HCT116 (cell line): ENCODE measurements at regions not wholly inside any gene's neighbourhood (a gene's known extent, or its start where the extent isn't known, plus 50 kb on each side); places are given as distances from the start of the nearest gene placed in this dataset.
A peak's percentile ranks its signal among the peaks of the same experiment; 100 is the strongest.

Experiments
- ATAC-seq: fragments of 200-7000 bp; cut with Tn5 transposase; 2 replicates; pipeline ENCODE4 v1.9.1; 2020; ENCODE audit warnings: mild to moderate bottlenecking, moderate library complexity
- BruUV-seq: library from RNA; stranded (reverse); fragments of 400-500 nt; replicated peaks from 2 replicates; lab custom pipeline; 2021; lab: Mats Ljungman, UMichigan
- CTCF ChIA-PET: fragments of 300-600 bp; sonication (Branson Sonifier 250); formaldehyde crosslinking; loops from one replicate; lab custom pipeline; 2021; ENCODE audit warnings: antibody characterized with exemption; lab: Charles Lee
- POLR2A ChIA-PET: fragments of 300-600, 350-600 bp; sonication (Branson Sonifier 250); formaldehyde crosslinking; loops from one replicate; lab custom pipeline; 2021; ENCODE audit warnings: antibody characterized with exemption; lab: Charles Lee
- RAD21 ChIA-PET, 2 experiments: fragments of 300-600 bp; sonication (Branson Sonifier 250); formaldehyde crosslinking; loops; one replicate each; lab custom pipeline; 2023; ENCODE audit warnings: low total read pairs in 2 of 2; ENCODE audit not compliant: uncharacterized antibody in 2 of 2, unreplicated experiment in 2 of 2, low non-redundant PET in 1 of 2; lab: Charles Lee
- DNase-seq: peaks from one replicate; pipeline ENCODE4 v3.0.0-alpha.2; 2010; ENCODE audit warnings: low read depth, low spot score
- H2AFZ ChIP-seq: fragments of 200-600 bp; shearing (Covaris generic), sonication (generic); 2 replicates; pipeline ENCODE4 v1.6.1; 2017; ENCODE audit warnings: low read depth, mixed run types, mixed read lengths, antibody characterized with exemption, low read length; ENCODE audit not compliant: poor library complexity, severe bottlenecking
- H3K27ac ChIP-seq: 2 replicates; pipeline ENCODE4 v1.5.1; 2012; ENCODE audit warnings: low read depth, low read length
- H3K27me3 ChIP-seq: fragments of 200-600 bp; sonication (generic); 2 replicates; pipeline ENCODE4 v1.6.1; 2016; ENCODE audit warnings: mixed run types, low read length, mixed read lengths; ENCODE audit not compliant: insufficient read depth
- H3K36me3 ChIP-seq, 2 experiments: fragments of 200-500 bp in 1 of 2; fragments of 200-600 bp in 1 of 2; sonication (Bioruptor generic) in 1 of 2; sonication (generic) in 1 of 2; 2 replicates each; pipeline versions ENCODE4 v1.5.1 to v1.6.1; 2014 to 2016; ENCODE audit warnings: low read length in 2 of 2, inconsistent platforms in 1 of 2, mixed read lengths in 1 of 2, mixed run types in 1 of 2; ENCODE audit not compliant: insufficient read depth in 2 of 2, control insufficient read depth in 1 of 2
- H3K4me1 ChIP-seq, 2 experiments: fragments of 200-600 bp in 1 of 2; sonication (generic) in 1 of 2; 2 replicates each; pipeline versions ENCODE4 v1.5.1 to v1.6.1; 2012 to 2017; ENCODE audit warnings: low read length in 2 of 2, inconsistent platforms in 1 of 2, mild to moderate bottlenecking in 1 of 2, mixed read lengths in 1 of 2, mixed run types in 1 of 2, moderate library complexity in 1 of 2; ENCODE audit not compliant: insufficient read depth in 2 of 2, control insufficient read depth in 1 of 2
- H3K4me2 ChIP-seq: fragments of 200-600 bp; sonication (generic); 2 replicates; pipeline ENCODE4 v1.6.1; 2017; ENCODE audit warnings: mixed run types, low read length, mixed read lengths
- H3K4me3 ChIP-seq, 2 experiments: fragments of 200-600 bp in 1 of 2; sonication (generic) in 1 of 2; replicated peaks in 1 of 2; 2 replicates each; pipeline ENCODE4 v1.5.1; 2011 to 2016; ENCODE audit warnings: low read length in 2 of 2, control low read depth in 1 of 2, low read depth in 1 of 2, mild to moderate bottlenecking in 1 of 2, mixed read lengths in 1 of 2, mixed run types in 1 of 2
- H3K79me2 ChIP-seq: fragments of 200-600 bp; sonication (generic); 2 replicates; pipeline ENCODE4 v1.6.1; 2017; ENCODE audit warnings: mild to moderate bottlenecking, mixed run types, low read length, moderate library complexity, mixed read lengths; ENCODE audit not compliant: insufficient read depth
- H3K9ac ChIP-seq: fragments of 200-600 bp; sonication (generic); 2 replicates; pipeline ENCODE4 v1.6.1; 2016; ENCODE audit warnings: low read length, mixed read lengths
- H3K9me2 ChIP-seq: fragments of 200-600 bp; sonication (generic), shearing (Covaris generic); 2 replicates; pipeline ENCODE4 v1.6.1; 2017; ENCODE audit warnings: mixed run types, mild to moderate bottlenecking, moderate library complexity; ENCODE audit not compliant: insufficient read depth
- H3K9me3 ChIP-seq, 2 experiments: fragments of 200-500 bp in 1 of 2; fragments of 200-600 bp in 1 of 2; sonication (Bioruptor generic) in 1 of 2; sonication (generic) in 1 of 2; 2 replicates each; pipeline ENCODE4 v1.6.1; 2014 to 2017; ENCODE audit warnings: low read length in 2 of 2, mixed read lengths in 2 of 2, inconsistent platforms in 1 of 2, low read depth in 1 of 2, mild to moderate bottlenecking in 1 of 2, mixed run types in 1 of 2, moderate library complexity in 1 of 2; ENCODE audit not compliant: control insufficient read depth in 1 of 2, insufficient read depth in 1 of 2
- H4K20me1 ChIP-seq: fragments of 200-600 bp; sonication (generic), shearing (Covaris generic); 2 replicates; pipeline ENCODE4 v1.6.1; 2017; ENCODE audit warnings: mixed run types, mild to moderate bottlenecking, moderate library complexity; ENCODE audit not compliant: insufficient read depth
- ELF1 ChIP-seq: IDR thresholded peaks from 2 replicates; pipeline ENCODE4 v1.6.1; 2012; ENCODE audit warnings: low read depth, borderline replicate concordance
- EZH2 ChIP-seq: fragments of 200-600 bp; sonication (generic); IDR thresholded peaks from 2 replicates; pipeline ENCODE4 v1.6.1; 2017; ENCODE audit warnings: antibody characterized with exemption, mixed run types
- JUND ChIP-seq: IDR thresholded peaks from 2 replicates; pipeline ENCODE4 v1.6.1; 2012
- RAD21 ChIP-seq: IDR thresholded peaks from 2 replicates; pipeline ENCODE4 v1.6.1; 2012; ENCODE audit warnings: low read depth, mild to moderate bottlenecking
- SIN3A ChIP-seq: IDR thresholded peaks from 2 replicates; pipeline ENCODE4 v1.6.1; 2012; ENCODE audit warnings: low read depth
- TCF7L2 ChIP-seq: IDR thresholded peaks from 2 replicates; pipeline ENCODE4 v1.7.0; 2011; ENCODE audit warnings: borderline replicate concordance, inconsistent platforms; ENCODE audit not compliant: insufficient read depth, insufficient read length; ENCODE audit errors: extremely low read depth
- ZFX ChIP-seq: fragments of 450-650 bp; IDR thresholded peaks from 2 replicates; pipeline ENCODE4 v1.6.1; 2017
- intact Hi-C: fragments of 100-400 bp; cut with micrococcal nuclease; formaldehyde crosslinking; loops from 2 replicates; pipeline ENCODE4 v1.10.0; 2022
- TF ChIP-seq, protein P1 (sequence below), 3 experiments: fragments of 200-600 bp in 1 of 3; sonication (generic) in 1 of 3; IDR thresholded peaks in 2 of 3; conservative IDR thresholded peaks in 1 of 3; 2 replicates each; pipeline ENCODE4 v1.5.1; 2012 to 2017; ENCODE audit warnings: low read depth in 2 of 3, low read length in 2 of 3, antibody characterized with exemption in 1 of 3, borderline replicate concordance in 1 of 3, control low read depth in 1 of 3, mild to moderate bottlenecking in 1 of 3, mixed read lengths in 1 of 3, mixed run types in 1 of 3, moderate library complexity in 1 of 3; ENCODE audit not compliant: insufficient read depth in 1 of 3

GRCh38 chr10:4242561-4243035 lies 457.6 kb upstream of the KLF6 start (continued):
- TF ChIP-seq, protein P1, sequence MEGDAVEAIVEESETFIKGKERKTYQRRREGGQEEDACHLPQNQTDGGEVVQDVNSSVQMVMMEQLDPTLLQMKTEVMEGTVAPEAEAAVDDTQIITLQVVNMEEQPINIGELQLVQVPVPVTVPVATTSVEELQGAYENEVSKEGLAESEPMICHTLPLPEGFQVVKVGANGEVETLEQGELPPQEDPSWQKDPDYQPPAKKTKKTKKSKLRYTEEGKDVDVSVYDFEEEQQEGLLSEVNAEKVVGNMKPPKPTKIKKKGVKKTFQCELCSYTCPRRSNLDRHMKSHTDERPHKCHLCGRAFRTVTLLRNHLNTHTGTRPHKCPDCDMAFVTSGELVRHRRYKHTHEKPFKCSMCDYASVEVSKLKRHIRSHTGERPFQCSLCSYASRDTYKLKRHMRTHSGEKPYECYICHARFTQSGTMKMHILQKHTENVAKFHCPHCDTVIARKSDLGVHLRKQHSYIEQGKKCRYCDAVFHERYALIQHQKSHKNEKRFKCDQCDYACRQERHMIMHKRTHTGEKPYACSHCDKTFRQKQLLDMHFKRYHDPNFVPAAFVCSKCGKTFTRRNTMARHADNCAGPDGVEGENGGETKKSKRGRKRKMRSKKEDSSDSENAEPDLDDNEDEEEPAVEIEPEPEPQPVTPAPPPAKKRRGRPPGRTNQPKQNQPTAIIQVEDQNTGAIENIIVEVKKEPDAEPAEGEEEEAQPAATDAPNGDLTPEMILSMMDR (IDR thresholded peaks at IDR 0.05 in 2 of 3, conservative IDR thresholded peaks at IDR 0.05 in 1 of 3; ENCODE audit: borderline replicate concordance in 1 of 3, insufficient read depth in 1 of 3, low read depth in 2 of 3, low read length in 2 of 3): no peak

DNA sequence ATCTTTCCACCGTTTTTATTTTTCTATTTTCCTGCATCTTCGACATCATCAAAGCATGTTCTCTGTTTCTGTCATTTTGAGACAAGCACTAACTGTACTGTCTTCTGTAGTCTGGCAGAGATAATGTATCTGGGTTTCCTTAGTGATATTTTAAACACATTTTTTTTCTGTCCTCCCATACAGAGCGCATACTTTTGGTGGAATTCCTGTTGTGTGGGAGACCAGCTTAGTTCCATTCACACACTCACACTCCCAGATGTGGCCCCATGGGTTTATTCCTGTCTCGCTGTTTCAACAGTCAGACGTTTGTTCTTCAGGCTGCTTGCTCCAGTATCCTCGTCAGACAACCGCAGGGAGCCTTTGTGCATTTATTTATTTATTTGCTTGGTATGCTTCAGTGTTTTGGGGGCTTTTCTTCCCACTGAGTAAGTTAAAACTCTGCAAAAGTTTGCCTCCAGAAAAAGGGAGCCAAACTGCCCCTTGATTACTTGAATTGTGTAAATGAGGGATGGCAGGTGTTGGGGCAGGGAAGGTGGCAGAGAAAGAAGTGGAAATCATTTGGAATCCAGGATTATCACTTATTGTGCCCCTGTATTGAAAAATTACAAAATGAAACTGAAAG lies 456.8 kb upstream of the KLF6 start:
- intact Hi-C loops: no loop called here
- no peak for DNase-seq
- 0 out of 4 replicates have a peak overlapping the region, but pooled peaks of 1 of the 2 experiments have one; percentile 40 for H3K4me3 ChIP-seq
- H3K4me2 ChIP-seq: peak overlapping the region; percentile 73
- CTCF ChIA-PET: no interaction called here
- BruUV-seq: no TSS peak
- H3K36me3 ChIP-seq: no peaks in the 10 kb centered on the region
- POLR2A ChIA-PET: no interaction called here
- RAD21 ChIA-PET: no interaction called here
- no peaks in the 10 kb centered on the region for H3K79me2 ChIP-seq
- H3K9me2 ChIP-seq: no peaks in the 10 kb centered on the region
- no peaks in the 10 kb centered on the region for H3K9me3 ChIP-seq
- H3K27ac ChIP-seq: no peak overlapping the region
- H3K4me1 ChIP-seq: peaks cover 17 to 44% of the 10 kb centered on the region in 2 experiments
- TF ChIP-seq ELF1: no peak
- no peak for TF ChIP-seq JUND
- no peaks in the 10 kb centered on the region for H4K20me1 ChIP-seq
- peak overlapping the region; percentile 25 for H2AFZ ChIP-seq
- 0 out of 2 replicates have a peak, but pooled peaks have one; percentile 4 for ATAC-seq
- 0 out of 2 replicates have a peak overlapping the region, but pooled peaks have one; percentile 0 for H3K9ac ChIP-seq
- no peaks in the 10 kb centered on the region for H3K27me3 ChIP-seq

- Histone ChIP-seq H3K9me2 (no peaks in the 10 kb centered on the region), H3K4me2 (no peak overlapping the region), H3K36me3 (no peaks in the 10 kb centered on the region), H3K27me3 (no peaks in the 10 kb centered on the region), H2AFZ (no peak overlapping the region), H3K4me3 (no peak overlapping the region), H3K79me2 (no peaks in the 10 kb centered on the region)
- no peak for ATAC-seq
- TF ChIP-seq RAD21: no peak
- no peak for TF ChIP-seq TCF7L2
- no peak for TF ChIP-seq ZFX
- TF ChIP-seq, protein P1 (IDR thresholded peaks at IDR 0.05 in 2 of 3, conservative IDR thresholded peaks at IDR 0.05 in 1 of 3; ENCODE audit: borderline replicate concordance in 1 of 3, insufficient read depth in 1 of 3, low read depth in 2 of 3, low read length in 2 of 3): no peak
- TF ChIP-seq EZH2: no peak
- TF ChIP-seq SIN3A: no peak
- TF ChIP-seq, all 23 proteins: peak for 0
- H3K9me3 ChIP-seq: no peaks in the 10 kb centered on the region
- intact Hi-C loops: no loop called here
- H3K9ac ChIP-seq: no peak overlapping the region
- H3K27ac ChIP-seq: no peak overlapping the region
- ChIA-PET POLR2A (no interaction called here), RAD21 (no interaction called here), CTCF (no interaction called here)
- H3K4me1 ChIP-seq: peaks cover 17 to 36% of the 10 kb centered on the region in 2 experiments
- BruUV-seq: no TSS peak
- no peaks in the 10 kb centered on the region for H4K20me1 ChIP-seq
- DNase-seq: no peak
These were observed 455.7 kb upstream of the KLF6 start for GRCh38 chr10:4240608-4241197.
